Keratinocyte (primary cell): ENCODE measurements at regions not wholly inside any gene's neighbourhood (a gene's known extent, or its start where the extent isn't known, plus 50 kb on each side); places are given as distances from the start of the nearest gene placed in this dataset.

ENCODE experiments used
- DNase-seq: peaks from one replicate; pipeline ENCODE4 v3.0.0-alpha.2; 2011; ENCODE audit warnings: low read depth, missing footprints, low spot score
- FAIRE-seq: peaks from 2 replicates; lab custom pipeline; 2011; peaks lifted over from hg19 to GRCh38; lab: Jason Lieb, UNC
- H2AFZ ChIP-seq: 2 replicates; pipeline ENCODE4 v1.6.0; 2012; ENCODE audit warnings: low read length, control low read depth, inconsistent platforms; ENCODE audit not compliant: control insufficient read depth
- H3K27ac ChIP-seq: 2 replicates; pipeline ENCODE4 v1.5.1; 2011; ENCODE audit warnings: low read length; ENCODE audit not compliant: control insufficient read depth, insufficient read depth
- H3K27me3 ChIP-seq: 3 replicates; pipeline ENCODE4 v1.6.0; 2011; ENCODE audit warnings: low read length; ENCODE audit not compliant: control insufficient read depth, insufficient read depth; ENCODE audit errors: extremely low read depth
- H3K36me3 ChIP-seq, 2 experiments: 2 replicates in 1 of 2; 3 replicates in 1 of 2; pipeline ENCODE4 v1.5.1; 2011; ENCODE audit warnings: low read length in 2 of 2, mild to moderate bottlenecking in 1 of 2; ENCODE audit not compliant: control insufficient read depth in 2 of 2, insufficient read depth in 2 of 2; ENCODE audit errors: extremely low read depth in 1 of 2
- H3K4me1 ChIP-seq: 3 replicates; pipeline ENCODE4 v1.5.1; 2011; ENCODE audit warnings: low read length; ENCODE audit not compliant: control insufficient read depth, insufficient read depth; ENCODE audit errors: extremely low read depth
- H3K4me2 ChIP-seq: 3 replicates; pipeline ENCODE4 v1.6.0; 2011; ENCODE audit warnings: low read depth, low read length; ENCODE audit not compliant: control insufficient read depth, insufficient read depth; ENCODE audit errors: extremely low read depth
- H3K4me3 ChIP-seq, 3 experiments: fragments of 200-600 bp in 1 of 3; sonication (generic) in 1 of 3; 2 replicates in 2 of 3; 3 replicates in 1 of 3; pipeline ENCODE4 v1.5.1; 2011 to 2016; ENCODE audit warnings: low read length in 3 of 3, mild to moderate bottlenecking in 3 of 3, control low read depth in 2 of 3, inconsistent platforms in 1 of 3, low read depth in 1 of 3, mixed read lengths in 1 of 3, mixed run types in 1 of 3, moderate library complexity in 1 of 3; ENCODE audit not compliant: control insufficient read depth in 2 of 3, insufficient read depth in 2 of 3; ENCODE audit errors: extremely low read depth in 1 of 3
- H3K79me2 ChIP-seq: 2 replicates; pipeline ENCODE4 v1.6.0; 2012; ENCODE audit warnings: low read length; ENCODE audit not compliant: control insufficient read depth, insufficient read depth
- H3K9ac ChIP-seq: 3 replicates; pipeline ENCODE4 v1.6.0; 2011; ENCODE audit warnings: low read length; ENCODE audit not compliant: control insufficient read depth, insufficient read depth; ENCODE audit errors: extremely low read depth
- H3K9me1 ChIP-seq: 3 replicates; pipeline ENCODE4 v1.6.0; 2011; ENCODE audit warnings: low read length; ENCODE audit not compliant: control insufficient read depth, insufficient read depth; ENCODE audit errors: extremely low read depth
- H3K9me3 ChIP-seq: 2 replicates; pipeline ENCODE4 v1.5.1; 2012; ENCODE audit warnings: low read depth, low read length; ENCODE audit not compliant: control insufficient read depth
- H4K20me1 ChIP-seq: 3 replicates; pipeline ENCODE4 v1.6.0; 2011; ENCODE audit warnings: low read length; ENCODE audit not compliant: control insufficient read depth, insufficient read depth; ENCODE audit errors: extremely low read depth
- EZH2 ChIP-seq: IDR thresholded peaks from one replicate; pipeline ENCODE4 v1.6.1; 2012; ENCODE audit warnings: inconsistent platforms, mild to moderate bottlenecking, low read length, moderate library complexity
- dilution Hi-C: fragments of 300-500 bp; cut with MboI; formaldehyde crosslinking; loops from one replicate; pipeline ENCODE4 v1.7.0; 2020; ENCODE audit warnings: low sequenced_read_pairs; ENCODE audit not compliant: extremely low pct_ligation_motif_present
- TF ChIP-seq, protein P1 (sequence below), 3 experiments: IDR thresholded peaks in 1 of 3; conservative IDR thresholded peaks in 1 of 3; optimal IDR thresholded peaks in 1 of 3; 2 replicates in 2 of 3; 3 replicates in 1 of 3; pipeline versions ENCODE3 to v1.5.1; 2011; ENCODE audit warnings: low read length in 3 of 3, mild to moderate bottlenecking in 3 of 3, moderate library complexity in 2 of 3, control low read depth in 1 of 3, inconsistent platforms in 1 of 3; ENCODE audit not compliant: insufficient read depth in 2 of 3; ENCODE audit errors: extremely low read depth in 1 of 3

DNA sequence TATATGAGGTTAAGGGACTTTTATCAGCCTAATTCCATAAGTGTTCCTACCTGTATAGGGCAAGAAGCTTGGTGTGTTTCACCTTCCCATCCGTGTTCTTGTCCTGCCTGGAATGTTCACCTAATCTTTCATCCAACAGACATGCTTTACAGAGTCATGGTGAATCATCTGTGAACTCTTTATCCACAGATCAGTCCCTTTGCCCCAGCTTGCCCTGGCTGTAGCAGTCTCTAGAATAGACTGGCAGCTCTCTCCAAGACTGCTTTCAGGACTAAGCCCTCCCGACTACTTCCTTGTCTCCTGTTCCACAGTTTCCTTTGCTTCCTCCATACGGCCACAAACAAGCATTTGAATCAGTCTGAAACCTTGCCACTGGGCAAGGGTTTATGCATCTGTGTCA, 177.9 kb upstream of the IL15 start:
- H3K27me3 ChIP-seq, result no peaks in the 10 kb centered on the region
- H4K20me1 ChIP-seq, result no peaks in the 10 kb centered on the region
- peak; percentile 98 for FAIRE-seq
- H3K4me1 ChIP-seq, result peaks cover 34% of the 10 kb centered on the region
- peak overlapping the region in 1 of 3 experiments; percentile 22 for H3K4me3 ChIP-seq
- H3K36me3 ChIP-seq, result no peaks in the 10 kb centered on the region
- peak overlapping the region; percentile 41 for H3K9ac ChIP-seq
- H3K9me3 ChIP-seq, result no peaks in the 10 kb centered on the region
- peak overlapping the region; percentile 72 for H3K27ac ChIP-seq
- peak overlapping the region; percentile 82 for H3K4me2 ChIP-seq
- TF ChIP-seq, protein P1, sequence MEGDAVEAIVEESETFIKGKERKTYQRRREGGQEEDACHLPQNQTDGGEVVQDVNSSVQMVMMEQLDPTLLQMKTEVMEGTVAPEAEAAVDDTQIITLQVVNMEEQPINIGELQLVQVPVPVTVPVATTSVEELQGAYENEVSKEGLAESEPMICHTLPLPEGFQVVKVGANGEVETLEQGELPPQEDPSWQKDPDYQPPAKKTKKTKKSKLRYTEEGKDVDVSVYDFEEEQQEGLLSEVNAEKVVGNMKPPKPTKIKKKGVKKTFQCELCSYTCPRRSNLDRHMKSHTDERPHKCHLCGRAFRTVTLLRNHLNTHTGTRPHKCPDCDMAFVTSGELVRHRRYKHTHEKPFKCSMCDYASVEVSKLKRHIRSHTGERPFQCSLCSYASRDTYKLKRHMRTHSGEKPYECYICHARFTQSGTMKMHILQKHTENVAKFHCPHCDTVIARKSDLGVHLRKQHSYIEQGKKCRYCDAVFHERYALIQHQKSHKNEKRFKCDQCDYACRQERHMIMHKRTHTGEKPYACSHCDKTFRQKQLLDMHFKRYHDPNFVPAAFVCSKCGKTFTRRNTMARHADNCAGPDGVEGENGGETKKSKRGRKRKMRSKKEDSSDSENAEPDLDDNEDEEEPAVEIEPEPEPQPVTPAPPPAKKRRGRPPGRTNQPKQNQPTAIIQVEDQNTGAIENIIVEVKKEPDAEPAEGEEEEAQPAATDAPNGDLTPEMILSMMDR (optimal IDR thresholded peaks at IDR 0.05 in 1 of 3, IDR thresholded peaks at IDR 0.05 in 1 of 3, conservative IDR thresholded peaks at IDR 0.05 in 1 of 3; ENCODE audit: extremely low read depth in 1 of 3, insufficient read depth in 2 of 3, low read length in 3 of 3), result no peak
- no peak for TF ChIP-seq EZH2
- peak overlapping the region; percentile 84 for H2AFZ ChIP-seq
- dilution Hi-C loops, result no loop called here
- DNase-seq, result peak; percentile 72
- no peaks in the 10 kb centered on the region for H3K79me2 ChIP-seq
- no peaks in the 10 kb centered on the region for H3K9me1 ChIP-seq

DNA sequence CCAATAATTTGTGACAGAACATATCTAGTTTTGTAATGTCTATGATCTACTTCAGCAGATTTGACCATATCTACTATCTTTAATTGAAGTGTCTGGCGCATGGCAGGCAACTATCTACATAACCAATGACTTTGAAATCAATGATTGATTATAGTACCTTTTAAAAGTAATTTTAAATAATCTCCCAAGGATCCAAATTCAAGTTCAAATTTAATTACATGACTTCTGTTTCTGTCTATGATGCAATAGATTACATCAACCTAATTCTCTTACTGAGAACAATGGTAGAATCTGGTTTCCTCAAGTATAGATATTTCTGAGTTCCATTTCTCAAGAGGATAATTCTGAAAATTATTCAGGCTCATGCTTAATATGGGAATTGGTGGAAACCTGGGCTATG, 177.4 kb upstream of the IL15 start:
- no peaks in the 10 kb centered on the region for H3K9me1 ChIP-seq
- H3K27me3 ChIP-seq, result no peaks in the 10 kb centered on the region
- peak overlapping the region; percentile 84 for H2AFZ ChIP-seq
- no peak for DNase-seq
- peak overlapping the region; percentile 41 for H3K9ac ChIP-seq
- peak overlapping the region in 1 of 3 experiments; percentile 22 for H3K4me3 ChIP-seq
- dilution Hi-C loops, result no loop called here
- no peaks in the 10 kb centered on the region for H3K9me3 ChIP-seq
- FAIRE-seq, result no peak
- TF ChIP-seq, protein P1 (optimal IDR thresholded peaks at IDR 0.05 in 1 of 3, IDR thresholded peaks at IDR 0.05 in 1 of 3, conservative IDR thresholded peaks at IDR 0.05 in 1 of 3; ENCODE audit: extremely low read depth in 1 of 3, insufficient read depth in 2 of 3, low read length in 3 of 3), result no peak
- TF ChIP-seq EZH2, result no peak
- no peaks in the 10 kb centered on the region for H3K36me3 ChIP-seq
- no peaks in the 10 kb centered on the region for H3K79me2 ChIP-seq
- peaks cover 34% of the 10 kb centered on the region for H3K4me1 ChIP-seq
- peak overlapping the region; percentile 72 for H3K27ac ChIP-seq
- peak overlapping the region; percentile 82 for H3K4me2 ChIP-seq
- H4K20me1 ChIP-seq, result no peaks in the 10 kb centered on the region
